DND-41 (cell line): ENCODE measurements at regions not wholly inside any gene's neighbourhood (a gene's known extent, or its start where the extent isn't known, plus 50 kb on each side); places are given as distances from the start of the nearest gene placed in this dataset.

ENCODE experiments used
- ATAC-seq: fragments of 200-7000 bp; cut with Tn5 transposase; 3 replicates; pipeline ENCODE4 v1.9.1; 2021; ENCODE audit warnings: low read depth; ENCODE audit not compliant: insufficient read depth
- DNase-seq: peaks from one replicate; pipeline ENCODE4 v3.0.0-alpha.2; 2020
- H2AFZ ChIP-seq: 2 replicates; pipeline ENCODE4 v1.6.0; 2012; ENCODE audit warnings: low read depth, low read length
- H3K27ac ChIP-seq: 2 replicates; pipeline ENCODE4 v1.5.1; 2012; ENCODE audit warnings: low read length, inconsistent platforms
- H3K27me3 ChIP-seq: fragments of 200-600 bp; sonication (generic); 2 replicates; pipeline ENCODE4 v1.6.0; 2012; ENCODE audit warnings: low read length, mild to moderate bottlenecking, inconsistent platforms; ENCODE audit not compliant: insufficient read depth, poor library complexity
- H3K36me3 ChIP-seq: 2 replicates; pipeline ENCODE4 v1.5.1; 2012; ENCODE audit warnings: low read length, inconsistent platforms; ENCODE audit not compliant: insufficient read depth
- H3K4me1 ChIP-seq: 2 replicates; pipeline ENCODE4 v1.5.1; 2012; ENCODE audit warnings: mild to moderate bottlenecking, low read length; ENCODE audit not compliant: insufficient read depth
- H3K4me2 ChIP-seq: 2 replicates; pipeline ENCODE4 v1.6.0; 2012; ENCODE audit warnings: mild to moderate bottlenecking, moderate library complexity, low read length, inconsistent platforms; ENCODE audit not compliant: insufficient read depth
- H3K4me3 ChIP-seq, 2 experiments: fragments of 200-600 bp in 1 of 2; shearing (Covaris generic) in 1 of 2; 2 replicates each; pipeline ENCODE4 v1.5.1; 2012 to 2016; ENCODE audit warnings: inconsistent platforms in 2 of 2, low read length in 2 of 2, mild to moderate bottlenecking in 2 of 2, low read depth in 1 of 2, moderate library complexity in 1 of 2
- H3K79me2 ChIP-seq: 2 replicates; pipeline ENCODE4 v1.6.0; 2012; ENCODE audit warnings: low read length, inconsistent platforms; ENCODE audit not compliant: insufficient read depth
- H3K9ac ChIP-seq: 2 replicates; pipeline ENCODE4 v1.6.0; 2012; ENCODE audit warnings: low read depth, mild to moderate bottlenecking, inconsistent platforms, low read length, moderate library complexity
- H3K9me3 ChIP-seq: 2 replicates; pipeline ENCODE4 v1.5.1; 2012; ENCODE audit warnings: low read length, moderate library complexity, mild to moderate bottlenecking, inconsistent platforms; ENCODE audit not compliant: insufficient read depth, severe bottlenecking
- H4K20me1 ChIP-seq: 2 replicates; pipeline ENCODE4 v1.6.0; 2012; ENCODE audit warnings: low read length; ENCODE audit not compliant: insufficient read depth
- CTCF ChIP-seq: IDR thresholded peaks from 2 replicates; pipeline ENCODE4 v1.5.1; 2012; ENCODE audit warnings: borderline replicate concordance, low read length, moderate library complexity, mild to moderate bottlenecking; ENCODE audit not compliant: poor library complexity, severe bottlenecking; ENCODE audit errors: extremely low read depth
- EZH2 ChIP-seq: IDR thresholded peaks from 3 replicates; pipeline ENCODE4 v1.6.1; 2012; ENCODE audit warnings: borderline replicate concordance, low read depth, mild to moderate bottlenecking, moderate library complexity, low read length, inconsistent platforms; ENCODE audit not compliant: severe bottlenecking

- Histone ChIP-seq H2AFZ (no peak overlapping the region), H3K9ac (no peak overlapping the region), H3K36me3 (no peaks in the 10 kb centered on the region), H4K20me1 (no peaks in the 10 kb centered on the region), H3K27ac (no peak overlapping the region), H3K9me3 (no peaks in the 10 kb centered on the region), H3K79me2 (no peaks in the 10 kb centered on the region), H3K4me3 (no peak overlapping the region), H3K4me1 (no peaks in the 10 kb centered on the region), H3K27me3 (peaks cover 4% of the 10 kb centered on the region), H3K4me2 (no peak overlapping the region)
- ATAC-seq: no peak
- TF ChIP-seq CTCF (no peak), EZH2 (no peak)
- no peak for DNase-seq
Measured at GRCh38 chr1:181409981-181410380, 73.3 kb upstream of the CACNA1E start.

GRCh38 chr1:181412746-181413145 lies 70.6 kb upstream of the CACNA1E start:
- no peak for ATAC-seq
- no peak overlapping the region for H3K4me3 ChIP-seq
- H3K4me2 ChIP-seq: no peak overlapping the region
- H3K79me2 ChIP-seq: no peaks in the 10 kb centered on the region
- no peaks in the 10 kb centered on the region for H3K4me1 ChIP-seq
- H3K9ac ChIP-seq: no peak overlapping the region
- DNase-seq: no peak
- H2AFZ ChIP-seq: no peak overlapping the region
- no peaks in the 10 kb centered on the region for H3K36me3 ChIP-seq
- no peak overlapping the region for H3K27ac ChIP-seq
- TF ChIP-seq EZH2 (no peak), CTCF (no peak)
- H3K27me3 ChIP-seq: peaks cover 4% of the 10 kb centered on the region
- H4K20me1 ChIP-seq: no peaks in the 10 kb centered on the region
- no peaks in the 10 kb centered on the region for H3K9me3 ChIP-seq

GRCh38 chr1:181413195-181413815 lies 70.0 kb upstream of the CACNA1E start:
- Histone ChIP-seq H3K79me2 (no peaks in the 10 kb centered on the region), H2AFZ (no peak overlapping the region), H3K9me3 (no peaks in the 10 kb centered on the region), H3K27me3 (peaks cover 4% of the 10 kb centered on the region), H4K20me1 (no peaks in the 10 kb centered on the region), H3K27ac (no peak overlapping the region), H3K4me2 (no peak overlapping the region), H3K4me1 (no peaks in the 10 kb centered on the region), H3K36me3 (no peaks in the 10 kb centered on the region), H3K4me3 (no peak overlapping the region), H3K9ac (no peak overlapping the region)
- no peak for DNase-seq
- TF ChIP-seq EZH2 (no peak), CTCF (no peak)
- ATAC-seq: no peak
